GM12878 (cell line): ENCODE measurements at regions not wholly inside any gene's neighbourhood (a gene's known extent, or its start where the extent isn't known, plus 50 kb on each side); places are given as distances from the start of the nearest gene placed in this dataset.

Source experiments
- ATAC-seq: fragments of 200-7000 bp; cut with Tn5 transposase; 3 replicates; pipeline ENCODE4 v1.9.1; 2020; ENCODE audit warnings: mild to moderate bottlenecking, moderate library complexity
- BruUV-seq: library from RNA; stranded (reverse); fragments of 400-500 nt; replicated peaks from 2 replicates; lab custom pipeline; 2021; lab: Mats Ljungman, UMichigan
- CTCF ChIA-PET: fragments of 300-600 bp; sonication (Branson Sonifier 250); formaldehyde crosslinking; extraction: SDS; loops from one replicate; lab custom pipeline; 2021; ENCODE audit warnings: inconsistent platforms; lab: Yijun Ruan, JAX
- POLR2A ChIA-PET: fragments of 350-600 bp; formaldehyde crosslinking; extraction: SDS; loops from one replicate; lab custom pipeline; 2021; ENCODE audit warnings: inconsistent platforms; lab: Charles Lee
- RAD21 ChIA-PET: fragments of 300-600 bp; sonication (Branson Sonifier 250); formaldehyde crosslinking; loops from one replicate; lab custom pipeline; 2023; ENCODE audit warnings: antibody characterized with exemption; ENCODE audit not compliant: unreplicated experiment; lab: Charles Lee
- SMC1A ChIA-PET: fragments of 300-600 bp; sonication (Branson Sonifier 250); formaldehyde crosslinking; loops from one replicate; lab custom pipeline; 2023; ENCODE audit not compliant: unreplicated experiment, uncharacterized antibody; lab: Charles Lee
- DNase-seq: peaks from one replicate; pipeline ENCODE4 v3.0.0-alpha.2; 2011; ENCODE audit warnings: low read depth, low spot score
- FAIRE-seq: peaks from 3 replicates; lab custom pipeline; 2011; peaks lifted over from hg19 to GRCh38; lab: Jason Lieb, UNC
- H2AFZ ChIP-seq: 2 replicates; pipeline ENCODE4 v1.6.0; 2011; ENCODE audit warnings: low read depth, low read length, control low read depth; ENCODE audit not compliant: control insufficient read depth
- H3K27ac ChIP-seq: 2 replicates; pipeline ENCODE4 v1.5.1; 2011; ENCODE audit warnings: control low read depth; ENCODE audit not compliant: control insufficient read depth, insufficient read depth
- H3K27me3 ChIP-seq, 2 experiments: replicated peaks in 1 of 2; 2 replicates each; pipeline versions ENCODE4 v1.6.0 to v1.6.1; 2011; ENCODE audit warnings: low read length in 1 of 2; ENCODE audit not compliant: control insufficient read depth in 2 of 2, insufficient read depth in 2 of 2
- H3K36me3 ChIP-seq, 2 experiments: 2 replicates each; pipeline ENCODE4 v1.5.1; 2011; ENCODE audit warnings: low read length in 1 of 2; ENCODE audit not compliant: control insufficient read depth in 2 of 2, insufficient read depth in 2 of 2
- H3K4me1 ChIP-seq: 2 replicates; pipeline ENCODE4 v1.6.1; 2011; ENCODE audit warnings: mild to moderate bottlenecking, low read length, moderate library complexity, mixed read lengths; ENCODE audit not compliant: control insufficient read depth, insufficient read depth
- H3K4me2 ChIP-seq: 2 replicates; pipeline ENCODE4 v1.6.0; 2011; ENCODE audit warnings: control low read depth; ENCODE audit not compliant: control insufficient read depth, insufficient read depth
- H3K4me3 ChIP-seq: fragments of 200-600 bp; sonication (generic); 2 replicates; pipeline ENCODE4 v1.5.1; 2016
- H3K79me2 ChIP-seq: 2 replicates; pipeline ENCODE4 v1.6.0; 2011; ENCODE audit warnings: low read length; ENCODE audit not compliant: control insufficient read depth, insufficient read depth
- H3K9ac ChIP-seq: 2 replicates; pipeline ENCODE4 v1.8.0; 2011; ENCODE audit warnings: low read length, control low read depth, mixed read lengths; ENCODE audit not compliant: control insufficient read depth, insufficient read depth
- H3K9me3 ChIP-seq: replicated peaks from 3 replicates; pipeline ENCODE4 v1.5.1; 2011; ENCODE audit warnings: mild to moderate bottlenecking, low read length; ENCODE audit not compliant: control insufficient read depth, insufficient read depth
- H4K20me1 ChIP-seq: 2 replicates; pipeline ENCODE4 v1.6.0; 2011; ENCODE audit not compliant: control insufficient read depth, insufficient read depth
- CREB1 ChIP-seq: IDR thresholded peaks from 2 replicates; pipeline ENCODE4 v1.6.1; 2012; ENCODE audit warnings: low read depth, mild to moderate bottlenecking, inconsistent platforms
- FOXK2 ChIP-seq: fragments of 450-650 bp; IDR thresholded peaks from 2 replicates; pipeline ENCODE4 v1.6.1; 2017; ENCODE audit warnings: mild to moderate bottlenecking, moderate library complexity
- NRF1 ChIP-seq: conservative IDR thresholded peaks from 2 replicates; pipeline ENCODE4 v1.6.1; 2011; ENCODE audit warnings: mild to moderate bottlenecking, low read depth, low read length, improper control_type of control experiment
- RELA ChIP-seq: fragments of 450-650 bp; IDR thresholded peaks from 2 replicates; pipeline ENCODE4 v1.8.0; 2014; ENCODE audit warnings: borderline replicate concordance; ENCODE audit not compliant: partially characterized antibody
- RUNX3 ChIP-seq: IDR thresholded peaks from 2 replicates; pipeline ENCODE4 v1.6.1; 2012; ENCODE audit warnings: low read length, inconsistent platforms
- SMC3 ChIP-seq: IDR thresholded peaks from 2 replicates; pipeline ENCODE4 v1.6.1; 2011; ENCODE audit warnings: low read length, improper control_type of control experiment, borderline replicate concordance
- ZBTB11 ChIP-seq: fragments of 450-650 bp; formaldehyde crosslinking; IDR thresholded peaks from 2 replicates; pipeline ENCODE4 v1.5.0; 2022; ENCODE audit warnings: mild to moderate bottlenecking, missing genetic modification characterization
- ZZZ3 ChIP-seq: IDR thresholded peaks from 2 replicates; pipeline ENCODE4 v1.6.1; 2011; ENCODE audit warnings: low read depth; ENCODE audit not compliant: control insufficient read depth, insufficient read length
- WGBS: methylation state at CpG from one replicate; pipeline ENCODE4 v1.1.6; 2016; ENCODE audit warnings: low lambda C conversion rate; ENCODE audit not compliant: insufficient replicate concordance, insufficient coverage; ENCODE audit errors: missing lambda C conversion rate; 5-methylcytosine and 5-hydroxymethylcytosine counted together
- in situ Hi-C: fragments of 300-500 bp; cut with MboI; formaldehyde crosslinking; loops from 9 replicates; pipeline ENCODE4 v1.14.3; 2018; ENCODE audit warnings: mixed read lengths
- intact Hi-C: fragments of 100-400 bp; cut with micrococcal nuclease; formaldehyde crosslinking; loops from one replicate; pipeline ENCODE4 v1.14.2; 2022; ENCODE audit not compliant: unreplicated experiment
- TF ChIP-seq, protein P1 (sequence below): fragments of 450-650 bp; IDR thresholded peaks from 2 replicates; pipeline ENCODE4 v1.6.1; 2016; ENCODE audit warnings: mild to moderate bottlenecking

DNA sequence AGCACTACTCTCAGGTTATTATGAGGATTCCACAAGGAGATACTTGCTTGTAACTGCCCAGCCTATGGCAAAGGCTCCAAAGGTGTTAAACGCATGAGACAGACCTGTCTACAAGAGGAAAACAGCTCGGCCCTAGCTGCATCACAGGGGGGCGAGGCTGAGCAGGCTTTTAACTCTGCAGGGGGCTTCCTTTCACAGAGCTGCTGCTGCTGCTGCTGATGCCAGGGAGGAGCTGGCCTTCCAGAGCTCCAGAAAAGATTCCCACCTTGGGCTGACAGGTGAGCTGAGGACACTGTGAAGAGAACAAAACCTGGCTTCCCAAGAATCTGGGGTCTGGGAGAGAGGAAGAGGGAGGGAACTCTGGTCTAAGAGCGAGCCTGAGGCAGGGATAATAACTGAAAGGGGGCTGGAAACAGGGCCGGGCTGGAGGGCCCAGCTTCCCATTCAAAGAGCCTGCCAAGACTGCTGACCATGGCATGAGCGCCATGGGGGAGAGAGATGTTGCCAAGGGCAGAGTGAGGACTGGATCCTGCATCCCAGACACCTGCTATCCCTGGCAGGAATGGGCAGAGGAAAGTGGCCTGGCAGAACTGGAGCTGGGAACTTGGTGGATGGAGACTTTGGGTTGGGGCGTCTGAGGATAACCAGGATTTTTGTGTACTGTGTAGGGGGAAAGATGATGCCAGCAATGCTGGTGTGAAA, 211.1 kb upstream of the LRFN2 start:
- BruUV-seq: no TSS peak
- H3K9me3 ChIP-seq: no peaks in the 10 kb centered on the region
- H4K20me1 ChIP-seq: no peaks in the 10 kb centered on the region
- ChIA-PET POLR2A (no interaction called here), SMC1A (interaction anchor here (1.5 kb wide), 1 partner anchor 19 kb away, joined by 3 read pairs; no protein-coding TSS in a partner anchor), CTCF (interaction anchor here (0.6 kb wide), 1 partner anchor 434 kb away, joined by 3 read pairs; no protein-coding TSS in a partner anchor), RAD21 (no interaction called here)
- no peak overlapping the region for H3K4me3 ChIP-seq
- H2AFZ ChIP-seq: no peak overlapping the region
- H3K27me3 ChIP-seq: 0 out of 4 replicates have a peak, but pooled peaks cover 0 to 2% of the 10 kb centered on the region in 2 experiments
- no peaks in the 10 kb centered on the region for H3K79me2 ChIP-seq
- TF ChIP-seq NRF1: no peak
- H3K27ac ChIP-seq: no peak overlapping the region
- FAIRE-seq: no peak
- H3K36me3 ChIP-seq: no peaks in the 10 kb centered on the region
- H3K4me1 ChIP-seq: no peaks in the 10 kb centered on the region
- no peak overlapping the region for H3K4me2 ChIP-seq
- in situ Hi-C loops: no loop called here
- DNase-seq: no peak
- intact Hi-C loops: no loop called here
- no peak for ATAC-seq
- H3K9ac ChIP-seq: no peak overlapping the region
- 10% methylated on average over 7 of the region's 7 CpGs for WGBS

DNA sequence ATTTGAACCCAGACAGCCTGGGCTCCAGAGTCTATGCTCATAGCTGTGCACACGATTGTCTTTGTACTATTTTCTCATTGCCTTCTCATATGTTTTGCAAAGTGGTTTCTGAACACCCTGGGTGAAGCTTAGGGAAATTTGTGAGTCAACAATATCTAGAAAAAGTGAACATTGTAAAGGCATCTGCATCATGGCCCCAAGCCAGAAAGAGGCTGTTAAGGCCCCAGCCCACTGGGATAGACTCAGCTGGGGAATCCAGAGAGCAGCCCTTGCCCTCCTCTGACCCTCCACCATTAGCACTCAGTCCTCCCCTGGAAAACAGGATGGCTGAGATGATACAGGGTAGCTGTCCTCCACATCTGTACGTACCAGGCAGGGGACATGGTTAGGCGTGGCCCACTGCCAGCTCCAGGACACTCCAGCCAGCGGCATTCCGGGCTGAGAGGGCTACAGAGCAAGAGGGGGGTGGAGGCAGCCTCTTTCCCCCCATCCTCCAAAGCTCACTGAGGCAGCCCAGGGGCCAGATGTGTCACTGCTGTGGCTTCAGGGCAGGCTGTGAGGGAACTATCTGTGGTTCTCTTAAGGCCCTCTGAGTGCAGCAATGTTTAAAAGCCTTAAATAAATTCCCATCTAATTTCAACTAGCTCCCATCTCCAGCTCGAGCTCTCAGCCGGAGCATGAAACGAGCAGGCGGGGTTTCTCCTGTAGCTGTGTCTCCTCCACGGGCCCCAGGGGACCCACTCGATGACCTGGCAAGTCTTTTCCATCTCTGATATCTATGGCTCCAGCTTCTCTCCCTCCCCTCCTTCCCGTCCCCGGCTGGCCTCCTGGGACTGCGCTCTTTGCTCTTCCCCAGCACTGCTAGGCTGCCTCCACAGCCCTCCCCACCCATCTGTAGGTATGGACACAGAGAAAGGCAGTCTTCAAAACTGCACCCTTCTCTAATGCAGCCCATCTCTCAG, 209.4 kb upstream of the LRFN2 start:
- Histone ChIP-seq H3K27ac (no peak overlapping the region), H2AFZ (no peak overlapping the region), H3K9ac (no peak overlapping the region), H3K4me1 (no peaks in the 10 kb centered on the region), H3K79me2 (no peaks in the 10 kb centered on the region), H3K27me3 (0 out of 4 replicates have a peak, but pooled peaks cover 0 to 4% of the 10 kb centered on the region in 2 experiments), H3K4me3 (no peak overlapping the region), H3K4me2 (no peak overlapping the region), H3K36me3 (no peaks in the 10 kb centered on the region), H3K9me3 (no peaks in the 10 kb centered on the region), H4K20me1 (no peaks in the 10 kb centered on the region)
- intact Hi-C loops: no loop called here
- 19% methylated on average over 14 of the region's 14 CpGs for WGBS
- ATAC-seq (no peak), DNase-seq (no peak), FAIRE-seq (no peak)
- RAD21 ChIA-PET: no interaction called here
- SMC1A ChIA-PET: interaction anchor here (1.1 kb wide), 1 partner anchor 8 kb away, joined by 3 read pairs; no protein-coding TSS in a partner anchor
- in situ Hi-C loops: no loop called here
- no TSS peak for BruUV-seq
- POLR2A ChIA-PET: no interaction called here
- CTCF ChIA-PET: no interaction called here
- no peak for TF ChIP-seq CREB1
- no peak for TF ChIP-seq SMC3
- TF ChIP-seq ZZZ3: no peak
- TF ChIP-seq RUNX3: no peak
- TF ChIP-seq, protein P1, sequence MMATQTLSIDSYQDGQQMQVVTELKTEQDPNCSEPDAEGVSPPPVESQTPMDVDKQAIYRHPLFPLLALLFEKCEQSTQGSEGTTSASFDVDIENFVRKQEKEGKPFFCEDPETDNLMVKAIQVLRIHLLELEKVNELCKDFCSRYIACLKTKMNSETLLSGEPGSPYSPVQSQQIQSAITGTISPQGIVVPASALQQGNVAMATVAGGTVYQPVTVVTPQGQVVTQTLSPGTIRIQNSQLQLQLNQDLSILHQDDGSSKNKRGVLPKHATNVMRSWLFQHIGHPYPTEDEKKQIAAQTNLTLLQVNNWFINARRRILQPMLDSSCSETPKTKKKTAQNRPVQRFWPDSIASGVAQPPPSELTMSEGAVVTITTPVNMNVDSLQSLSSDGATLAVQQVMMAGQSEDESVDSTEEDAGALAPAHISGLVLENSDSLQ: no peak
- no peak for TF ChIP-seq ZBTB11 (CRISPR knock-in tag)
- no peak for TF ChIP-seq FOXK2
- no peak for TF ChIP-seq RELA
